Adrenal gland (tissue), 9 donors: ENCODE measurements at regions not wholly inside any gene's neighbourhood (a gene's known extent, or its start where the extent isn't known, plus 50 kb on each side); places are given as distances from the start of the nearest gene placed in this dataset.

ENCODE experiments used
- DNase-seq, 7 donors: peaks; one replicate each; pipeline ENCODE4 v3.0.0-alpha.2; 2019 to 2020
- H3K27ac ChIP-seq, 5 donors: fragments of 200-600 bp; sonication (generic) in 4 of 5; 1 replicate in 3 of 5; 2 replicates in 2 of 5; pipeline versions ENCODE4 v1.5.1 to v1.8.0; 2016 to 2020; ENCODE audit warnings: mild to moderate bottlenecking in 1 of 5
- H3K27me3 ChIP-seq: fragments of 200-600 bp; 2 replicates; pipeline ENCODE4 v1.8.0; 2021
- H3K36me3 ChIP-seq, 2 donors: fragments of 200-600 bp; replicated peaks in 1 of 2; 1 replicate in 1 of 2; 2 replicates in 1 of 2; pipeline versions ENCODE4 v1.5.1 to v1.8.0; 2018 to 2022
- H3K4me1 ChIP-seq, 2 donors: fragments of 200-600 bp; replicated peaks in 1 of 2; 1 replicate in 1 of 2; 2 replicates in 1 of 2; pipeline versions ENCODE4 v1.5.1 to v1.8.0; 2018 to 2021
- H3K4me3 ChIP-seq, 4 donors: fragments of 200-600 bp; sonication (generic) in 3 of 4; one replicate each; pipeline ENCODE4 v1.5.1; 2016 to 2018
- H3K9me3 ChIP-seq, 3 donors: fragments of 200-600 bp; sonication (generic) in 1 of 3; replicated peaks in 1 of 3; 1 replicate in 2 of 3; 2 replicates in 1 of 3; pipeline versions ENCODE4 v1.5.1 to v1.8.0; 2016 to 2021
- CTCF ChIP-seq, 6 experiments: fragments of 450-650 bp in 4 of 6; fragments of 200-600 bp in 2 of 6; sonication (generic) in 1 of 6; IDR thresholded peaks; 1 replicate in 5 of 6; 2 replicates in 1 of 6; pipeline versions ENCODE4 v1.5.1 to v1.8.0; 2016 to 2021; ENCODE audit warnings: antibody characterized with exemption in 6 of 6, mild to moderate bottlenecking in 2 of 6, moderate library complexity in 1 of 6
- POLR2A ChIP-seq, 2 donors: fragments of 450-650 bp; IDR thresholded peaks; one replicate each; pipeline ENCODE4 v1.6.1; 2017; ENCODE audit warnings: antibody characterized with exemption in 2 of 2, mild to moderate bottlenecking in 2 of 2, moderate library complexity in 1 of 2
- WGBS, 4 donors: extraction: QIAGEN DNeasy Blood & Tissue Kit in 2 of 4; methylation state at CpG; one replicate each; pipeline versions ENCODE4 v1.1.5 to v1.1.7; 2013 to 2017; 5-methylcytosine and 5-hydroxymethylcytosine counted together
- intact Hi-C, 2 donors: fragments of 100-400 bp; cut with DNase I; formaldehyde crosslinking; loops; one replicate each; pipeline versions ENCODE4 v1.14.1 to v1.15.0; 2022 to 2023
- donor health status: healthy with polysubstance abuse.
- donor health status: Bipolar disorder and iron deficiency.
- donor health status: DM: yes; HTN: yes; CAD: no.
- donor health status: DM: no; HTN: no; CAD: no.
- donor health status: DM: no; HTN: no; CAD: no.

- no peak for DNase-seq
- Histone ChIP-seq H3K4me1 (no peaks in the 10 kb centered on the region), H3K36me3 (no peaks in the 10 kb centered on the region), H3K9me3 (no peaks in the 10 kb centered on the region), H3K27me3 (no peaks in the 10 kb centered on the region), H3K4me3 (no peak overlapping the region), H3K27ac (no peak overlapping the region)
- intact Hi-C loops = no loop called here
- WGBS, 4 donors = 0% methylated on average over 1 of the region's 1 CpG
- TF ChIP-seq CTCF (IDR thresholded peaks at IDR 0.05) = no peak
- no peak for TF ChIP-seq POLR2A (IDR thresholded peaks at IDR 0.05)
Measured at GRCh38 chr12:73517859-73518258, 1019.8 kb upstream of the ATXN7L3B start.

- Histone ChIP-seq H3K27ac (no peak overlapping the region), H3K27me3 (no peaks in the 10 kb centered on the region), H3K36me3 (no peaks in the 10 kb centered on the region), H3K9me3 (no peaks in the 10 kb centered on the region), H3K4me1 (no peaks in the 10 kb centered on the region), H3K4me3 (no peak overlapping the region)
- WGBS, 4 donors = 74 to 93% (median 83%) methylated on average over 1 of the region's 1 CpG
- intact Hi-C loops = no loop called here
- TF ChIP-seq POLR2A (IDR thresholded peaks at IDR 0.05) = no peak
- no peak for TF ChIP-seq CTCF (IDR thresholded peaks at IDR 0.05)
- DNase-seq = no peak
Measured at GRCh38 chr12:73529231-73529630, 1008.4 kb upstream of the ATXN7L3B start.

- no peaks in the 10 kb centered on the region for H3K27me3 ChIP-seq
- no peaks in the 10 kb centered on the region for H3K36me3 ChIP-seq
- H3K27ac ChIP-seq = no peak overlapping the region
- no peaks in the 10 kb centered on the region for H3K4me1 ChIP-seq
- H3K9me3 ChIP-seq = no peaks in the 10 kb centered on the region
- intact Hi-C loops = no loop called here
- TF ChIP-seq POLR2A (IDR thresholded peaks at IDR 0.05) = no peak
- TF ChIP-seq CTCF (IDR thresholded peaks at IDR 0.05) = no peak
- no peak for DNase-seq
- H3K4me3 ChIP-seq = no peak overlapping the region
Measured at GRCh38 chr12:73529954-73530353, 1007.7 kb upstream of the ATXN7L3B start.

GRCh38 chr12:73531752-73532151 is 1005.9 kb upstream of the ATXN7L3B start:
- Histone ChIP-seq H3K36me3 (no peaks in the 10 kb centered on the region), H3K4me1 (no peaks in the 10 kb centered on the region), H3K9me3 (no peaks in the 10 kb centered on the region), H3K27ac (no peak overlapping the region), H3K4me3 (no peak overlapping the region), H3K27me3 (no peaks in the 10 kb centered on the region)
- intact Hi-C loops = no loop called here
- no peak for DNase-seq
- TF ChIP-seq POLR2A (IDR thresholded peaks at IDR 0.05) = no peak
- no peak for TF ChIP-seq CTCF (IDR thresholded peaks at IDR 0.05)
